Neural cell (in vitro differentiated cells): ENCODE measurements at regions not wholly inside any gene's neighbourhood (a gene's known extent, or its start where the extent isn't known, plus 50 kb on each side); places are given as distances from the start of the nearest gene placed in this dataset.

Source experiments
- H2AFZ ChIP-seq: fragments of 200-600, 300-800 bp; sonication (generic), shearing (Covaris generic); 2 replicates; pipeline ENCODE4 v1.6.0; 2014; ENCODE audit warnings: low read depth, mild to moderate bottlenecking, antibody characterized with exemption, low read length, moderate library complexity
- H3F3A ChIP-seq: fragments of 200-600 bp; shearing (Covaris generic); 2 replicates; pipeline ENCODE4 v1.6.1; 2016; ENCODE audit warnings: mild to moderate bottlenecking, moderate library complexity, mixed read lengths, antibody characterized with exemption, low read length; ENCODE audit not compliant: insufficient read depth, poor library complexity, severe bottlenecking
- H3K27ac ChIP-seq: fragments of 200-600, 300-800 bp; sonication (generic), shearing (Covaris generic); 2 replicates; pipeline ENCODE4 v1.5.1; 2014; ENCODE audit warnings: mild to moderate bottlenecking, low read length, moderate library complexity
- H3K27me3 ChIP-seq: fragments of 300-800, 200-600 bp; sonication (generic), shearing (Covaris generic); 2 replicates; pipeline ENCODE4 v1.6.0; 2014; ENCODE audit warnings: mild to moderate bottlenecking, low read depth, low read length, moderate library complexity; ENCODE audit not compliant: insufficient read depth
- H3K36me3 ChIP-seq: fragments of 300-800, 200-600 bp; sonication (generic), shearing (Covaris generic); 2 replicates; pipeline ENCODE4 v1.5.1; 2014; ENCODE audit warnings: mild to moderate bottlenecking, antibody characterized with exemption, low read length, moderate library complexity; ENCODE audit not compliant: insufficient read depth
- H3K4me2 ChIP-seq: fragments of 300-800, 200-600 bp; sonication (generic), shearing (Covaris generic); 2 replicates; pipeline ENCODE4 v1.6.0; 2014; ENCODE audit warnings: mild to moderate bottlenecking, low read length
- H3K4me3 ChIP-seq: fragments of 300-800, 200-600 bp; sonication (generic), shearing (Covaris generic); 2 replicates; pipeline ENCODE4 v1.5.1; 2014; ENCODE audit warnings: mild to moderate bottlenecking, low read length, moderate library complexity
- H3K79me2 ChIP-seq: fragments of 200-600 bp; shearing (Covaris generic); replicated peaks from 2 replicates; pipeline ENCODE4 v1.6.0; 2014; ENCODE audit warnings: mild to moderate bottlenecking, low read length, moderate library complexity; ENCODE audit not compliant: insufficient read depth
- H3K9ac ChIP-seq: fragments of 300-800, 200-600 bp; sonication (generic), shearing (Covaris generic); 2 replicates; pipeline ENCODE4 v1.6.1; 2016; ENCODE audit warnings: mild to moderate bottlenecking, low read length, mixed read lengths
- H3K9me2 ChIP-seq: fragments of 200-600 bp; shearing (Covaris generic); 2 replicates; pipeline ENCODE4 v1.6.1; 2016; ENCODE audit warnings: mild to moderate bottlenecking, low read length, mixed read lengths; ENCODE audit not compliant: insufficient read depth
- H3K9me3 ChIP-seq: fragments of 200-600, 300-800 bp; sonication (generic), shearing (Covaris generic); 2 replicates; pipeline ENCODE4 v1.6.1; 2016; ENCODE audit warnings: mild to moderate bottlenecking, mixed run types, low read length, moderate library complexity, mixed read lengths
- H4K20me1 ChIP-seq: fragments of 200-600 bp; shearing (Covaris generic); 2 replicates; pipeline ENCODE4 v1.6.1; 2016; ENCODE audit warnings: mild to moderate bottlenecking, mixed run types; ENCODE audit not compliant: insufficient read depth
- EP300 ChIP-seq: fragments of 450-650 bp; conservative IDR thresholded peaks from 2 replicates; pipeline ENCODE4 v1.6.1; 2014; ENCODE audit warnings: antibody characterized with exemption, mild to moderate bottlenecking, moderate library complexity; ENCODE audit not compliant: poor library complexity, severe bottlenecking
- EZH2 ChIP-seq: fragments of 200-600, 300-800 bp; shearing (Covaris generic), sonication (generic); IDR thresholded peaks from 2 replicates; pipeline ENCODE4 v1.6.1; 2014; ENCODE audit warnings: antibody characterized with exemption, low read length, borderline replicate concordance, mild to moderate bottlenecking; ENCODE audit not compliant: insufficient read depth, poor library complexity, severe bottlenecking
- MXI1 ChIP-seq: fragments of 450-650 bp; conservative IDR thresholded peaks from 2 replicates; pipeline ENCODE4 v1.6.1; 2014; ENCODE audit warnings: antibody characterized with exemption, mild to moderate bottlenecking; ENCODE audit not compliant: poor library complexity, severe bottlenecking
- POLR2AphosphoS5 ChIP-seq: IDR thresholded peaks from 2 replicates; pipeline ENCODE4 v1.6.1; 2012
- RAD21 ChIP-seq: fragments of 450-650 bp; conservative IDR thresholded peaks from 2 replicates; pipeline ENCODE4 v1.6.1; 2014; ENCODE audit warnings: antibody characterized with exemption, mild to moderate bottlenecking, moderate library complexity
- SMC3 ChIP-seq: fragments of 450-650 bp; conservative IDR thresholded peaks from 2 replicates; pipeline ENCODE4 v1.6.1; 2014; ENCODE audit warnings: antibody characterized with exemption, mild to moderate bottlenecking, moderate library complexity; ENCODE audit not compliant: poor library complexity
- TAF1 ChIP-seq: IDR thresholded peaks from 2 replicates; pipeline ENCODE4 v1.6.1; 2012; ENCODE audit warnings: low read depth
- TF ChIP-seq, protein P1 (sequence below): IDR thresholded peaks from 2 replicates; pipeline ENCODE4 v1.6.1; 2012; ENCODE audit warnings: borderline replicate concordance
- TF ChIP-seq, protein P2 (sequence below): fragments of 450-650 bp; IDR thresholded peaks from 2 replicates; pipeline ENCODE4 v1.5.1; 2014; ENCODE audit warnings: antibody characterized with exemption, mild to moderate bottlenecking, moderate library complexity; ENCODE audit not compliant: poor library complexity, severe bottlenecking

DNA sequence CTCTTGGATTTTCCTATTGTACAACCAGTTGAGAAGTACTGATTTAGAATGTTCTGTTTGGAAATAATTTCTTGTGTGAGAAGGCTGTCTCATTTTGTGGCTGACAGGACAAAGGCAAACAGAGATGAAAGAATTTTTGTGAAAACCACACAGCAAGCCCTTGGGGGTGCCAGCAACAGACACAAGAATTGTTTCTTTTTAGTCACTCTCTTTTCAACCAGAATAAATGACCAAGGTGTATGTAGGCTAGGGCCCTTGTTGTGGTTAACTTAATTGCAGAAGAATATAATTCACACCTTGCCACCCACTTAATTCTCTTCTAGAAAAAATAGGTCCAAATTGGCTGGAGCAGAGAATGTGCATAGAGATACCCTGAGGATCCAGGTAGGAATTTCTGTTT, 329.4 kb upstream of the TBC1D5 start:
- no peak overlapping the region for H3K9ac ChIP-seq
- H3K9me3 ChIP-seq, result no peaks in the 10 kb centered on the region
- no peak overlapping the region for H3K4me2 ChIP-seq
- H4K20me1 ChIP-seq, result no peaks in the 10 kb centered on the region
- H3F3A ChIP-seq, result no peaks in the 10 kb centered on the region
- H3K36me3 ChIP-seq, result no peaks in the 10 kb centered on the region
- no peak overlapping the region for H2AFZ ChIP-seq
- no peak overlapping the region for H3K27ac ChIP-seq
- no peaks in the 10 kb centered on the region for H3K27me3 ChIP-seq
- no peak overlapping the region for H3K4me3 ChIP-seq
- no peaks in the 10 kb centered on the region for H3K9me2 ChIP-seq
- TF ChIP-seq EP300 (no peak), MXI1 (no peak), EZH2 (no peak), SMC3 (no peak), TAF1 (no peak), POLR2AphosphoS5 (no peak), RAD21 (no peak)
- TF ChIP-seq, protein P1, sequence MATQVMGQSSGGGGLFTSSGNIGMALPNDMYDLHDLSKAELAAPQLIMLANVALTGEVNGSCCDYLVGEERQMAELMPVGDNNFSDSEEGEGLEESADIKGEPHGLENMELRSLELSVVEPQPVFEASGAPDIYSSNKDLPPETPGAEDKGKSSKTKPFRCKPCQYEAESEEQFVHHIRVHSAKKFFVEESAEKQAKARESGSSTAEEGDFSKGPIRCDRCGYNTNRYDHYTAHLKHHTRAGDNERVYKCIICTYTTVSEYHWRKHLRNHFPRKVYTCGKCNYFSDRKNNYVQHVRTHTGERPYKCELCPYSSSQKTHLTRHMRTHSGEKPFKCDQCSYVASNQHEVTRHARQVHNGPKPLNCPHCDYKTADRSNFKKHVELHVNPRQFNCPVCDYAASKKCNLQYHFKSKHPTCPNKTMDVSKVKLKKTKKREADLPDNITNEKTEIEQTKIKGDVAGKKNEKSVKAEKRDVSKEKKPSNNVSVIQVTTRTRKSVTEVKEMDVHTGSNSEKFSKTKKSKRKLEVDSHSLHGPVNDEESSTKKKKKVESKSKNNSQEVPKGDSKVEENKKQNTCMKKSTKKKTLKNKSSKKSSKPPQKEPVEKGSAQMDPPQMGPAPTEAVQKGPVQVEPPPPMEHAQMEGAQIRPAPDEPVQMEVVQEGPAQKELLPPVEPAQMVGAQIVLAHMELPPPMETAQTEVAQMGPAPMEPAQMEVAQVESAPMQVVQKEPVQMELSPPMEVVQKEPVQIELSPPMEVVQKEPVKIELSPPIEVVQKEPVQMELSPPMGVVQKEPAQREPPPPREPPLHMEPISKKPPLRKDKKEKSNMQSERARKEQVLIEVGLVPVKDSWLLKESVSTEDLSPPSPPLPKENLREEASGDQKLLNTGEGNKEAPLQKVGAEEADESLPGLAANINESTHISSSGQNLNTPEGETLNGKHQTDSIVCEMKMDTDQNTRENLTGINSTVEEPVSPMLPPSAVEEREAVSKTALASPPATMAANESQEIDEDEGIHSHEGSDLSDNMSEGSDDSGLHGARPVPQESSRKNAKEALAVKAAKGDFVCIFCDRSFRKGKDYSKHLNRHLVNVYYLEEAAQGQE, result no peak
- TF ChIP-seq, protein P2, sequence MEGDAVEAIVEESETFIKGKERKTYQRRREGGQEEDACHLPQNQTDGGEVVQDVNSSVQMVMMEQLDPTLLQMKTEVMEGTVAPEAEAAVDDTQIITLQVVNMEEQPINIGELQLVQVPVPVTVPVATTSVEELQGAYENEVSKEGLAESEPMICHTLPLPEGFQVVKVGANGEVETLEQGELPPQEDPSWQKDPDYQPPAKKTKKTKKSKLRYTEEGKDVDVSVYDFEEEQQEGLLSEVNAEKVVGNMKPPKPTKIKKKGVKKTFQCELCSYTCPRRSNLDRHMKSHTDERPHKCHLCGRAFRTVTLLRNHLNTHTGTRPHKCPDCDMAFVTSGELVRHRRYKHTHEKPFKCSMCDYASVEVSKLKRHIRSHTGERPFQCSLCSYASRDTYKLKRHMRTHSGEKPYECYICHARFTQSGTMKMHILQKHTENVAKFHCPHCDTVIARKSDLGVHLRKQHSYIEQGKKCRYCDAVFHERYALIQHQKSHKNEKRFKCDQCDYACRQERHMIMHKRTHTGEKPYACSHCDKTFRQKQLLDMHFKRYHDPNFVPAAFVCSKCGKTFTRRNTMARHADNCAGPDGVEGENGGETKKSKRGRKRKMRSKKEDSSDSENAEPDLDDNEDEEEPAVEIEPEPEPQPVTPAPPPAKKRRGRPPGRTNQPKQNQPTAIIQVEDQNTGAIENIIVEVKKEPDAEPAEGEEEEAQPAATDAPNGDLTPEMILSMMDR, result no peak
- H3K79me2 ChIP-seq, result no peaks in the 10 kb centered on the region

DNA sequence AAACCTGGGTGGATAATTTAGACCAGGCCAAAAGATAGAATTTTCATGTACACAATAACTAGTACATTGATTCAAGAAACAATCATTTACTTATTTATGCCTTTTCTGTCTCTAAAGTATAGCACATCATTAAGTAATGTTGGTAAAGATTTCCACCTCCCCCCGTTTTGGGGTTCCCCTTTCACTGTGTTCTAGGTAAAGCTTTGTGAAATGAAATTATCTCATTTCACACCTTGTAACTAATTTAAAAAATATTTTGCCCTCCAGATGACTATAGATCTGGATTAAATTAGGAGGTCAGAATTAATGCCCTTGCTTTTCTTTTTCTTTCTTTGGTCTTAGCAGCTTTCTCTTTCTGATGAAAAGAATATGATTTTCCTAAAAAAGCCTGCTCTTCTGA, 328.5 kb upstream of the TBC1D5 start:
- Histone ChIP-seq H3F3A (no peaks in the 10 kb centered on the region), H3K4me3 (no peak overlapping the region), H3K79me2 (no peaks in the 10 kb centered on the region), H3K27ac (no peak overlapping the region), H4K20me1 (no peaks in the 10 kb centered on the region), H2AFZ (no peak overlapping the region), H3K27me3 (no peaks in the 10 kb centered on the region), H3K9ac (no peak overlapping the region), H3K9me2 (no peaks in the 10 kb centered on the region), H3K9me3 (no peaks in the 10 kb centered on the region), H3K36me3 (no peaks in the 10 kb centered on the region), H3K4me2 (no peak overlapping the region)
- TF ChIP-seq, protein P1, result no peak
- no peak for TF ChIP-seq POLR2AphosphoS5
